Upper lobe of left lung (tissue), 6 donors: ENCODE measurements at regions not wholly inside any gene's neighbourhood (a gene's known extent, or its start where the extent isn't known, plus 50 kb on each side); places are given as distances from the start of the nearest gene placed in this dataset.

ENCODE experiments used
- ATAC-seq, 2 donors: fragments of 200-7000 bp; cut with Tn5 transposase; one replicate each; pipeline ENCODE4 v1.9.1; 2022; ENCODE audit warnings: mild to moderate bottlenecking in 2 of 2, moderate library complexity in 2 of 2; ENCODE audit not compliant: low FRiP score in 2 of 2
- DNase-seq, 2 donors: peaks; one replicate each; pipeline ENCODE4 v3.0.0-alpha.2; 2019 to 2020
- H3K27ac ChIP-seq, 4 donors: fragments of 200-600 bp; sonication (generic); one replicate each; pipeline ENCODE4 v1.5.1; 2016 to 2019
- H3K27me3 ChIP-seq, 4 donors: fragments of 200-600 bp; sonication (generic); one replicate each; pipeline ENCODE4 v1.5.1; 2017 to 2019
- H3K36me3 ChIP-seq, 4 donors: fragments of 200-600 bp; sonication (generic); one replicate each; pipeline ENCODE4 v1.5.1; 2016 to 2019
- H3K4me1 ChIP-seq, 4 donors: fragments of 200-600 bp; sonication (generic); one replicate each; pipeline ENCODE4 v1.5.1; 2018 to 2019
- H3K4me3 ChIP-seq, 4 donors: fragments of 200-600 bp; sonication (generic); one replicate each; pipeline ENCODE4 v1.5.1; 2017 to 2019; ENCODE audit warnings: mild to moderate bottlenecking in 2 of 4, moderate library complexity in 1 of 4
- H3K9me3 ChIP-seq, 4 donors: fragments of 200-600 bp; sonication (generic); one replicate each; pipeline ENCODE4 v1.5.1; 2018 to 2019
- EP300 ChIP-seq, 4 donors: sonication (generic); formaldehyde crosslinking; IDR thresholded peaks; one replicate each; pipeline ENCODE4 v1.5.1; 2017; ENCODE audit warnings: antibody characterized with exemption in 4 of 4, control low read depth in 2 of 4
- POLR2A ChIP-seq, 4 donors: fragments of 450-650 bp; IDR thresholded peaks; one replicate each; pipeline ENCODE4 v1.5.1; 2016 to 2017; ENCODE audit warnings: antibody characterized with exemption in 4 of 4, mild to moderate bottlenecking in 2 of 4
- POLR2AphosphoS5 ChIP-seq, 2 donors: sonication (generic); formaldehyde crosslinking; IDR thresholded peaks; one replicate each; pipeline ENCODE4 v1.5.1; 2017; ENCODE audit warnings: antibody characterized with exemption in 2 of 2
- WGBS, 2 donors: methylation state at CpG; one replicate each; pipeline ENCODE4 v1.1.5; 2017 to 2018; 5-methylcytosine and 5-hydroxymethylcytosine counted together
- TF ChIP-seq, protein P1 (sequence below), 6 experiments: fragments of 450-650 bp in 4 of 6; fragments of 200-600 bp in 2 of 6; sonication (generic) in 2 of 6; IDR thresholded peaks; one replicate each; pipeline ENCODE4 v1.5.1; 2016 to 2019; ENCODE audit warnings: antibody characterized with exemption in 6 of 6
- donor health status: DM: no; HTN: no; CAD: no; lungs with moderate emphysema.
- donor health status: DM: no; HTN: yes; CAD: no; lungs with severe emphysema.

DNA sequence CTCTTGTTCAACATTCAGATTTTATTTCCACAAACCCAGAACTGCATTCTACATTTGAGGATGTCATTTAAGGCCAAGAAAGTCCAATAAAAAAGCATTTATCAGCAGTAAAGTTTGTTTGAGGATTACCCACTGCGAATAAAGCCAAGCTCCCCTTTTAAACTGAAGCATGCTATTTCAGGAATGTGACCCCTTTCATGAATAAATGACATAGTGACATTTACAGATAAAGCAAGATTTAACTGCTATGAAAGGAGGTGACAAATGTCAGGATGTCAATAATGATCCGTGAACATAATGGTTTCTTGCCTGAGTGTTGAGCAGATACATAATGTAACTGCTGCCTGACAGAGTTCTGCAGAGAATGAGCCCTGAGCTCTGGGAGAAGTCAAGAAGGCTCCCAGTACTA is 146.3 kb downstream of the TDRD15 start:
- no peak for ATAC-seq
- no peak for DNase-seq
- Histone ChIP-seq H3K27ac (no peak overlapping the region), H3K9me3 (no peaks in the 10 kb centered on the region), H3K4me1 (no peaks in the 10 kb centered on the region), H3K36me3 (no peaks in the 10 kb centered on the region), H3K27me3 (no peaks in the 10 kb centered on the region), H3K4me3 (no peak overlapping the region)
- TF ChIP-seq POLR2A (IDR thresholded peaks at IDR 0.05) = no peak
- no peak for TF ChIP-seq POLR2AphosphoS5 (IDR thresholded peaks at IDR 0.05)
- TF ChIP-seq, protein P1, sequence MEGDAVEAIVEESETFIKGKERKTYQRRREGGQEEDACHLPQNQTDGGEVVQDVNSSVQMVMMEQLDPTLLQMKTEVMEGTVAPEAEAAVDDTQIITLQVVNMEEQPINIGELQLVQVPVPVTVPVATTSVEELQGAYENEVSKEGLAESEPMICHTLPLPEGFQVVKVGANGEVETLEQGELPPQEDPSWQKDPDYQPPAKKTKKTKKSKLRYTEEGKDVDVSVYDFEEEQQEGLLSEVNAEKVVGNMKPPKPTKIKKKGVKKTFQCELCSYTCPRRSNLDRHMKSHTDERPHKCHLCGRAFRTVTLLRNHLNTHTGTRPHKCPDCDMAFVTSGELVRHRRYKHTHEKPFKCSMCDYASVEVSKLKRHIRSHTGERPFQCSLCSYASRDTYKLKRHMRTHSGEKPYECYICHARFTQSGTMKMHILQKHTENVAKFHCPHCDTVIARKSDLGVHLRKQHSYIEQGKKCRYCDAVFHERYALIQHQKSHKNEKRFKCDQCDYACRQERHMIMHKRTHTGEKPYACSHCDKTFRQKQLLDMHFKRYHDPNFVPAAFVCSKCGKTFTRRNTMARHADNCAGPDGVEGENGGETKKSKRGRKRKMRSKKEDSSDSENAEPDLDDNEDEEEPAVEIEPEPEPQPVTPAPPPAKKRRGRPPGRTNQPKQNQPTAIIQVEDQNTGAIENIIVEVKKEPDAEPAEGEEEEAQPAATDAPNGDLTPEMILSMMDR (IDR thresholded peaks at IDR 0.05) = no peak
- no peak for TF ChIP-seq EP300 (IDR thresholded peaks at IDR 0.05)
- WGBS, 2 donors = 54 to 60% methylated on average over 2 of the region's 2 CpGs

DNA sequence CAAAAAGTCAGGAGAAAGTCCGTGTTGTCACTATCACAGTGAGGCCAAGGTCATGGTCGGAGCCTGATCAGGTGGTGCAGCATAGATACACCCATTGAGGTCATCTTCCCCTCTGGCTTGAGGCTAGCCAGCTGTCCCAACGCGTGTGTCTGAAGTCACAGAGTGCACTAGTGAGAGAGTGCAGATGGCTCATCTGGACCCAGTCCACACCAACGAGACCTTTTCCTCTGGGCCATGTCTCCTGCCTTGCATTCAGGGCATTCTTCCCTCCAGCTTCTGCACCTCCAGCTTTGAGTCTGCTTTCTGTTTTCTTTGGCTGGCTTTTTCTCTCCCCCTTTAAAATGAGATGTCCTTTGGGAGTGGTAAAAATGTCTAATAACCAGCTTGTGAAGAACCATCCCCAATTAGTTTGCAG is 146.9 kb downstream of the TDRD15 start:
- no peaks in the 10 kb centered on the region for H3K4me1 ChIP-seq
- 72 to 75% methylated on average over 5 of the region's 5 CpGs for WGBS, 2 donors
- H3K27me3 ChIP-seq = no peaks in the 10 kb centered on the region
- H3K4me3 ChIP-seq = no peak overlapping the region
- TF ChIP-seq EP300 (IDR thresholded peaks at IDR 0.05) (no peak), POLR2A (IDR thresholded peaks at IDR 0.05) (no peak), POLR2AphosphoS5 (IDR thresholded peaks at IDR 0.05) (peak in 1 of 2 donors; percentile 26)
- TF ChIP-seq, protein P1 (IDR thresholded peaks at IDR 0.05) = no peak
- ATAC-seq (peak in 1 of 2 donors; percentile 67), DNase-seq (no peak)
- H3K27ac ChIP-seq = no peak overlapping the region
- no peaks in the 10 kb centered on the region for H3K9me3 ChIP-seq
- no peaks in the 10 kb centered on the region for H3K36me3 ChIP-seq

- H3K9me3 ChIP-seq = no peaks in the 10 kb centered on the region
- WGBS, 2 donors = 76 to 79% methylated on average over 15 of the region's 15 CpGs
- no peak overlapping the region for H3K27ac ChIP-seq
- no peaks in the 10 kb centered on the region for H3K36me3 ChIP-seq
- no peak for ATAC-seq
- H3K4me3 ChIP-seq = no peak overlapping the region
- TF ChIP-seq, protein P1 (IDR thresholded peaks at IDR 0.05) = no peak
- no peak for TF ChIP-seq EP300 (IDR thresholded peaks at IDR 0.05)
- no peak for TF ChIP-seq POLR2AphosphoS5 (IDR thresholded peaks at IDR 0.05)
- TF ChIP-seq POLR2A (IDR thresholded peaks at IDR 0.05) = no peak
- no peaks in the 10 kb centered on the region for H3K4me1 ChIP-seq
- H3K27me3 ChIP-seq = no peaks in the 10 kb centered on the region
- peak in 1 of 2 donors; percentile 63 for DNase-seq
Measured at GRCh38 chr2:21276163-21276562, 152.4 kb downstream of the TDRD15 start.

- Histone ChIP-seq H3K4me3 (no peak overlapping the region), H3K27ac (no peak overlapping the region), H3K9me3 (no peaks in the 10 kb centered on the region), H3K36me3 (no peaks in the 10 kb centered on the region), H3K27me3 (no peaks in the 10 kb centered on the region), H3K4me1 (no peaks in the 10 kb centered on the region)
- ATAC-seq (no peak), DNase-seq (no peak)
- 89 to 92% methylated on average over 9 of the region's 9 CpGs for WGBS, 2 donors
- TF ChIP-seq POLR2A (IDR thresholded peaks at IDR 0.05) (no peak), EP300 (IDR thresholded peaks at IDR 0.05) (no peak), POLR2AphosphoS5 (IDR thresholded peaks at IDR 0.05) (no peak)
- TF ChIP-seq, protein P1 (IDR thresholded peaks at IDR 0.05) = no peak
Measured at GRCh38 chr2:21277068-21278056, 153.6 kb downstream of the TDRD15 start.
